ENCODE measurements at regions not wholly inside any gene's neighbourhood (a gene's known extent, or its start where the extent isn't known, plus 50 kb on each side); places are given as distances from the start of the nearest gene placed in this dataset.

- TF ChIP-seq TMF1 (CRISPR knock-in tag; IDR thresholded peaks at IDR 0.05; ENCODE audit: low read depth), result no peak
- no peak; the same call in none of the 2 replicates for TF ChIP-seq ZBTB7B (CRISPR knock-in tag; IDR thresholded peaks at IDR 0.05)
- no peak for TF ChIP-seq IRF2 (CRISPR knock-in tag; IDR thresholded peaks at IDR 0.05)
- no peak for TF ChIP-seq ZNF782 (CRISPR knock-in tag; IDR thresholded peaks at IDR 0.05; ENCODE audit: borderline replicate concordance)
- TF ChIP-seq MEF2D (CRISPR knock-in tag; IDR thresholded peaks at IDR 0.05), result no peak
- no peak for TF ChIP-seq MATR3 (CRISPR knock-in tag; IDR thresholded peaks at IDR 0.05)
- no peak for TF ChIP-seq ZC3H4 (CRISPR knock-in tag; IDR thresholded peaks at IDR 0.05; ENCODE audit: borderline replicate concordance)
- peak; percentile 29; the same call in 1 of the 2 replicates for TF ChIP-seq RAD21 (CRISPR knock-in tag; IDR thresholded peaks at IDR 0.05)
- TF ChIP-seq IKZF5 (CRISPR knock-in tag; IDR thresholded peaks at IDR 0.05), result no peak
- TF ChIP-seq ZNF598 (CRISPR knock-in tag; IDR thresholded peaks at IDR 0.05; ENCODE audit: borderline replicate concordance), result no peak
- no peak for TF ChIP-seq TRIM24 (CRISPR knock-in tag; IDR thresholded peaks at IDR 0.05)
- no peak for TF ChIP-seq ZNF512B (CRISPR knock-in tag; IDR thresholded peaks at IDR 0.05; ENCODE audit: borderline replicate concordance)
- no peak for TF ChIP-seq ZNF879 (CRISPR knock-in tag; IDR thresholded peaks at IDR 0.05)
- no peak for TF ChIP-seq ZNF251 (CRISPR knock-in tag; IDR thresholded peaks at IDR 0.05)
- 0 out of 2 replicates have a peak, but pooled peaks have one; percentile 11 for TF ChIP-seq HMG20B (CRISPR knock-in tag; conservative IDR thresholded peaks at IDR 0.05)
- TF ChIP-seq STAT6 (CRISPR knock-in tag; IDR thresholded peaks at IDR 0.05; ENCODE audit: borderline replicate concordance), result no peak
- no peak for TF ChIP-seq CERS6 (CRISPR knock-in tag; IDR thresholded peaks at IDR 0.05)
- no peak for TF ChIP-seq HNRNPLL (IDR thresholded peaks at IDR 0.05; ENCODE audit: low read depth, low read length, poor library complexity, severe bottlenecking)
- TF ChIP-seq FOXJ3 (CRISPR knock-in tag; IDR thresholded peaks at IDR 0.05; ENCODE audit: borderline replicate concordance), result no peak
- TF ChIP-seq ZNF781 (CRISPR knock-in tag; IDR thresholded peaks at IDR 0.05; ENCODE audit: borderline replicate concordance, not compliant biosample characterization), result no peak
- peak; percentile 71 for TF ChIP-seq SAP130 (CRISPR knock-in tag; IDR thresholded peaks at IDR 0.05; ENCODE audit: low read depth)
- no peak for TF ChIP-seq ZNF747 (CRISPR knock-in tag; IDR thresholded peaks at IDR 0.05; ENCODE audit: borderline replicate concordance)
- no peak for TF ChIP-seq ZSCAN31 (CRISPR knock-in tag; IDR thresholded peaks at IDR 0.05; ENCODE audit: low read depth)
Observed at GRCh38 chr16:85557083-85557970, 55.8 kb upstream of the GSE1 start (continued).
